Renal cortex interstitium (tissue), 11 donors: ENCODE measurements at regions not wholly inside any gene's neighbourhood (a gene's known extent, or its start where the extent isn't known, plus 50 kb on each side); places are given as distances from the start of the nearest gene placed in this dataset.

Experiments used
- DNase-seq, 11 donors: peaks; one replicate each; pipeline ENCODE4 v3.0.0-alpha.2; 2013; ENCODE audit warnings: low read depth in 9 of 11, low spot score in 4 of 11; ENCODE audit errors: extremely low read depth in 1 of 11

DNA sequence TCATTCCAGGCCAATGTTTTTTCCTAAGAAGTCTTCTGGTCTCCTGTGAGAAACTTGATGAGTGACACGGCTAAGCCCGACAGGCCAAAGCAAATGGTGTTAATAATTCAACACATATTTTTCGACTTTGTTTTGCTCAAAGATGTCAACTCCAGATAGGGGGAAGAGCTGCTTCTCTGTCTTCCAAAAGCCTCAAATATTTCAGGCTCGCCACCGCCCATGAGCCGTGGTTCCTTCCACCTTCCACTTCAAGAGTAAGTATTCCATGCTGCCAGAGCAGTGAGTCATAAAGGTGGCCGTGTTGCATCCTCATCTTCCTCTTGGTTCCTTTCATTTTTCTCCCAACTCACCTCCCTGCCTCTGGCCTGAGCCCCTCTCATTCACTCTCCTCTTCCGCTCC lies 272.6 kb downstream of the EFNB2 start:
- no peak for DNase-seq

DNA sequence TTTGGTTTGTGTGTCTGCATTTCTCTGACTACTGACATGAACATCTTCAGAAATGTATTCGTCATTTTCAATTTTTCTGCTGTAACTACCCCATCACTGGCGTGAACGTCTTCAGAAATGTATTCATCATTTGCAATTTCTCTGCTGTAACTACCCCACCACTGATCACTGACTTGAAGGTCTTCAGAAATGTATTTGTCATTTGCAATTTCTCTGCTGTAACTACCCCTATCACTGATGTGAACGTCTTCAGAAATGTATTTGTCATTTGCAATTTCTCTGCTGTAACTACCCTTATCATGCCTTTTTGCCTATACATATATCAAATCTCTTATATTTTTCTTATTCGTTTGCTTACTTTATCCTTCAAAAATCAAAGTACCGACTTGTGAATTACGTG lies 274.0 kb downstream of the EFNB2 start:
- no peak for DNase-seq

DNA sequence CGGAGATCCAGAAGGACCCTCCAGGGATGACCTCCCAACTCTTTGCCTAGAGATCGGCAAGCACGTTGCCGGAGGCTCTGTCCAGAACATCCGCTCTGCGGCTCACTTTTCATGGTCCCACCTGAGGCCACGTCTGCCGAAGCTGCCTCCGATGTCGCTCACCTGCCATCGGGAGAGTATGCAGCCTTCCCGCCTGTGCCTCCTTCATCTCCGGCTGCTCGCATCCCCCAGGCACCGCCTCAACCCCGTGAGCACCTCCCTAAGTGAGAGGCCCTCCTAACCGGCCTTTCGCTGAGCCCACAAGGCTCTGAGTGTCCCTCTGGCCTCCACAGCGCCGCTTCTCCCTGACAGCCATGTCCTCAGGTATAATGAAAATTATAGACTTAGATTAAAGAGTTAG lies 275.1 kb downstream of the EFNB2 start:
- no peak for DNase-seq

DNA sequence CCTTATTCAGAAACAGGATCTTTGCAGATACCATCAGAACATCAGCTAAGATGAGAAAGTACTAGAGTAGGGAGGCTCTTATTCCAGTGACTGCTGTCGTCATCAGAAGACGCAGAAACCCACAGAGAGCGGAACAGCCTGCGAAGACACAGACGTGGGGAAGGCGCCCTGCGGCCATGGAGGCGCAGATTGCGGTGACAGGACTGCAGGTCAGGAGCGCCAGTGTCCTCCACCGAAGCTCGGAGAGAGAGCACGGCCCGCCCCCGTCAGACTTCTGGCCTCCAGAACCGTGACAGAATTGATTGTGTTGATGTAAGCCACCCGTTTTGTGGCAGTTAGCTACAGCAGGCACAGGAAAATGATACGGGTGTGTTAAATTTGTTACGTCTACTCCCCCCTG lies 275.5 kb downstream of the EFNB2 start:
- DNase-seq: no peak

DNA sequence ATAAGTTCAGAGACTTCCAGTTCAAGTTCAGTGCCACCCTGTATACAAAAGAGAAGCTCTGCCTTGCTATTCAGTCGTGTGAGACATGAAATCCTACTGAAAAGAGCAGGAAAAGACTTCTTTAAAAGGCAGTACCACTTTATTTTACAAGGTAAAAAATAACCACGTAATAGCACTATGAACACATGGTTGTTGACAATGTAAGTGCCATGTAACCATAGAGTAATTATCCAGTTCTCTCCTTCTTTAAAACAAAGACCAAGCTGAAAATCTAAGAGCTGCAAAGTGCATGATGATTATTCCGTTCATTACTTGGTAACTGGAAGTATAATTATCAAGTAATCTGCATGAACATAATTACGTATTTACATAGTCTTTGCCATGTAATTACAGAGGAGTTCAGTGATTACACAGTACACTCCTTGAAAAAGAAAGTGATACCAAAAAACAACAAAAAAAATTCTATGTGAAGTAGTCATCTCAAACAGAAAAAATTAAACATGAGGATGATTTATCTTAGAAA lies 288.7 kb downstream of the EFNB2 start:
- DNase-seq: no peak

DNA sequence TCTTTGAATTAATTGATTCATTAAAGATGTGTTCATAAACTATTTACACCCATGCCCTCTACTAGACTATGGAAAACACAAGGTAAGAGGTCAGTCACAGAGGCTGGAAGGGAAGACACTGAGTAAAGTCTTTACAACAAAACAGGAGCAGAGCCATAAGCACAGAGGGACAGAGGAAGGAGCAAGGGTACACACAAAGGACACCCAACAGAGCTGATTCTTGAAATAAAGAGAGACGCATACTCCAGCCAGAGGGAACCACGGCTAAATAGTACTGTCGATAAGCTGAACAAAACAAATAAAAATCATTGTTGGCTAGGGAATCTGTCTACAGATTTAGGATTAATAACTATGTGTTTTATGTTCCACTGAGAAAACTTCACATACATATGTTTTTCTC lies 289.2 kb downstream of the EFNB2 start:
- no peak for DNase-seq

DNA sequence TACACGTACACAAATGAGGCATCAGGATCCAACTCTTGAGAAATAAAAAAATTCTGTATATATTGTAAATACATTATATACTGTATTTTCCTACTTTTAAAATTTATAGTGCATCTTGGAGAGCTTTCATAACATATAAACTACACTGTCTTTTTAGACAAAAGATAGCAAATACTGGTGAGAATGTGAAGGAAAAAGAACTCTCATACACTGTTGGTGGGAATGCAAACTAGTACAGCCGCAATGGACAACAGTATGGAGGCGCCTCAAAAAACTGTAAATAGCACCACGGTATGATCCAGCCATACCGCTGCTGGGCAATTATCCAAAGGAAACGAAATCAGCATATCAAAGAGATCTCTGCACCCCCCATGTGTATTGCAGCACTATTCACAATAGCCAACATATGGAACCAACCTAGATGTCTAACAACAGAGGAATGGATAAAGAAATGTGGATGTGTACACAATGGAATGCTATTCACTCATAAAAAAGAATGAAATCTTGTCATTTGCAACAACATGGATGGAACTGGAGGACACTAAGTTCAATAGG lies 292.4 kb downstream of the EFNB2 start:
- DNase-seq: no peak

DNA sequence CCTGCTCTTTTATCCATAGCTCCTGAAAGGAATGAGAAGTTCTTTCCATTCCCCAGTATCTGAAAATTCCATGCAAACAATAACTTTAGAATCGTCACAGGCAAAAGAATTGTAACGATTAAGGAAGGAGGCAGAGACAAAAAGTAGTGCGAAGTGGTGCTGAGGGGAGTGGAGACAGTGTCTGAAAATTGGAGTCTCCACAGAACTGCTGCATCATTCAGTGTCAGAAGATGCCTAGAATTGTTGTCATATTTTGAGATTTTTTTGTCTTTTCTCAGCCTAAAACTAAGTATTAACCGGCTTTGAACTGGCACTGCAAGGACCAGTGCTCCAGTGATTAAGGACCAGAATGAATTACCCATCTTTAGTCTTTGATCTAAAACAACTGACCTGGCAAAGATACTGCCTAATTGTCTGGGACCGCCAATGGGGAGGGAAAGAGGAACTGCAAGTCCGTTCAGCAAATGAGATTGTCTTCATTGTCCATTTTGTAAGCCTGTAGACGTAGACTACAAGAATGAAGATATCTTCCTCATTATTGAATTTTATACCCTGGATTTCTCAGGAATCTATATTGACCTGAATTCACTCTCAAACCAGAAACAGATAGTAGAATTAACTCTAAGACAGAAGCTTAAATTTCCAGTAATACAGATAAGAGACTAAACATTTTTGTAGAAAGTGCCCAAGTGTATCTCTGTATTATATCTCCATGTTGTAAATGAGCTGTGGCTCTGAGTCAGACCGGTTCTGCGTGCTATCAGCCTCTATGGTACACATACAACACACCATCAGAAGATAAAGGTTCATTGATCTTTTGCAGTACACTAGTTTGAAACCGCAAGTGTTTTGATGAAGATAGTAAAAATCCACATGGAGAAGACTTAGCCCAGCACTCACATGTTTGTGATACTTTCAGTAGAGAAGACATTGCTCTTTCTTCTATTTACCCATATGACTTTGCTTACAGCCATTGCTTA lies 293.2 kb downstream of the EFNB2 start:
- no peak for DNase-seq

DNA sequence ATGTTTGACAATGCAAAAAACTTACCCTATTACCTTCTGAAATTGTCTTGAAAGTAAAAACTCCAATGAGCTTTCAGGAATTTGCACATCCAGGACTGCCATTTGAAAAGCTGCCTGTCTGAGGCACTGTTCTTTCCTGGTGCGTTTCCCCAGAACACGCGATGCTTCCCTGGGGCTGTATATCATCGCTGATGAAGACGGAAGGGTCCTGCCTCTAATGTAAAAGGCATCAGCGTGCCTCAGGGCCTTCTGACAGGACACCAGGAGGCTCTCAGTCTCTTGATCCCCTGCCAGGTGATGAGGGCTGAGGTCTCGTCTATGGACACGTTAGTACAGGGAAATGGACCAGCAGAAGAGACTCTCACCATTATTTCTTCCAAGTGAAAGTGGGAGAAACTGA lies 296.8 kb downstream of the EFNB2 start:
- DNase-seq: no peak

DNA sequence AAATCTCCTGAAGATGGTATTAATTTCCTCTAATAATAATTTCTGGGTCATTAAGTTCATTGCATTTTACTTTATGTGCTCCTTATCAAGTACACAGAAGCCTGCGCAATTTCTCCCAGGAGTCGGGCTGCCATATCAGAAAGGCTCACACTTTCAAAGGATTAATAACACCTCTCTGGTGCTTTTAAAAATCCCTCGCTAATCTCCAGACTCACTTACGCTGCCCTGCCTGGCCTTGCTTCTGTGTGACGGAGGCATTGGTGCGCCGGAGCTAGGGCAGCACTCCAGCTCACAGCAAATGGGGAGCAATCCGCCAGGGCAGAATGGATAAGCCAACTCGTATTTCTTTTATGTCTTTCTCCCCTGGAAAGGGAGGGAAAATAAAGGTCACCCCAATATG lies 300.8 kb downstream of the EFNB2 start:
- DNase-seq: no peak

DNA sequence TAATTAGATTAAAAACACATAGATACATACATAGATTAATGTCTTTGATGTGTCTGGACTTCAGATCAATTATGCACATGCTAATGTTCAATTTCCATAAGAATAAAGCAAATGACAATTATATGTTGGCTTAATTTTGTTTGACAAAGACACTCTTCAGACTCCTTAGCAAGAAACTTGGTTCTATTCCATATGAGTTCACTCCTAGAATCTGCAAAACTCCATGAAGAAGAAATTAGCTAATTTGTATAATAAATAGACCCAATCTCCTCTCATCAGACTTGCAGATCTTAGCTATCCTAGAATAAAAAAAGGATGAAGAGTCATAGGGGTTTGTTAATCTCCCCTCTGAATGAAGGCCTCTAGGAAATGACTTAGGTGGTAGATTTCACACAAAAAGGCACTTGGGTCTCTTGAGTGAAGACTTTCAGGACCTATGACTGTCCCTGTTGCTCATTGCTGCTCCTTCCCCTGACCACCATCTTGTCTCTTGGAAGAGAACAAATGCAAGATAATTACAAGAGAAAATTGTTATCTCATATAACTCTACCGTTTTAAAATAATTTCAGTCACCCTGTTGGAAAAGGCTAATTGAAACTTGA lies 302.2 kb downstream of the EFNB2 start:
- no peak for DNase-seq

DNA sequence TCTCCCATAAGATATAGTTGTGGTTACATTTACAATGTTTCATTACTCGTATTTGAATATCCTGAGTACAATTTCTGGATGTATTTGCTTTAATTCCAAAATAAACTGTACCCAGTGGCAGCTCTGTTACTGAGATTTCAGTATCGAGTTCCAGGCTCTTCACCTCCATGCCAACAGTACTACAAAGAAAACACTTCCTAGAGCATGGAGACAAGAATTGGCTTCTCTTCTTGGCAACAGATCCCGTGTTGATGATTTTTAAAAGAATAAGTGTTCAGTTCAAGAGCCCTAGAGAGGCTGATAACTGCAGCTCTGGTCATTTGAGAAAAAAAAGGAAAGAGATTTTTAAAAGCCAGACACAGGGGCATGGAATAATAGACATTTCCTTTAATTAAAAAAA lies 302.8 kb downstream of the EFNB2 start:
- no peak for DNase-seq

DNA sequence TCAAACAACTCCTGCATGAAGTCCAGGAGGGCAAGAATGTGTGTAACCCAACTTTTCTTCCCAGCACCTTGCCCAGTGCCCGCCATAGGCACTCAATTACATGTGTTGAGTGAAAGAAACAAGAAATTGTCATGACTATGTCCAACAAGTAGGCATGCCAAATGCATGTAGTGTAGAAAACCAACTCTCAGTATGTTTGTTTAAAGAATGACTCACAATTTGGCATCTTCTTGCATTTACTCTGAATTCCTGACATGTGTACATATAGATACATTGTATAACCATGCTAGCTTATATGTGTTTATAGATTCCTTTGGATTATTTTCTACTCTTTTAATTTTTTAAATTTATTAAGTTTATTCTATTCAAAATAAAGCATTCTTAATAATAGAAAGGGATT lies 305.0 kb downstream of the EFNB2 start:
- DNase-seq: no peak

DNA sequence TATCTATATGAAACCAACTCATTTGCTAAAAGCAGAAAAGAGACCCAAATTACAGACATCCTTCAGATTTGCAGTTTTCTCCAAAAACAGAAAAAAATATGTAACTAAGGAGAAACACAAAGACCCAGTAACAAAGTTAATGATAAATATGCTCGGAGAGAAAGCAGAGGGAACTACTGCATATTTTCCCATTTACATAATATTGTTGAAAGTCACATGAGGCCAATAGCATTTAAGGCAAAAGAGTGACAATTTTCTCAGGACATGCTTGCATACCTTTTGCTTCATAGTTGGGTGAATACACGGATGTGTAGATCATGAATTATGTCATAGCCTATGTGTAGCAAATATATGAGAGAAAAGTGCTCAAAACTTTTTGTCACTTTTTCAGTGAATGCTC lies 310.3 kb downstream of the EFNB2 start:
- no peak for DNase-seq

DNA sequence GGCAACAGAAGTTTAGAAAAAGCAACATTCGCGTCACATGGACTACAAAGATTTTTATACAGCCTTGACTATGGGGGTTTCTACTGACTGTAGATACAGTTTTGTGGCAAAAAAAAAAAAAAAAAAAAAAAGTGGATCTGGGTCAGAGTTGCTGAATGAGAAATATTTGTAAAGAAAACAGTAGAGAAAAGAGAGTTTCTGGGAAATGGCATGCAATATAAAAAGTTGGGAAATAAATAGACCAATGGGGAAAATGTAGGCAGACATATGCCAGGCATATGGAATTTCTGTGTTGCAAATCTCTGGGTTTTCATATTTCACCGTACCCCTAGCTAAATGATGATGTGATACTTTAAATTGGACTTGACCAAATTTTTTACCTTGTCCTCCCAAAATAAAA lies 315.3 kb downstream of the EFNB2 start:
- DNase-seq: no peak

DNA sequence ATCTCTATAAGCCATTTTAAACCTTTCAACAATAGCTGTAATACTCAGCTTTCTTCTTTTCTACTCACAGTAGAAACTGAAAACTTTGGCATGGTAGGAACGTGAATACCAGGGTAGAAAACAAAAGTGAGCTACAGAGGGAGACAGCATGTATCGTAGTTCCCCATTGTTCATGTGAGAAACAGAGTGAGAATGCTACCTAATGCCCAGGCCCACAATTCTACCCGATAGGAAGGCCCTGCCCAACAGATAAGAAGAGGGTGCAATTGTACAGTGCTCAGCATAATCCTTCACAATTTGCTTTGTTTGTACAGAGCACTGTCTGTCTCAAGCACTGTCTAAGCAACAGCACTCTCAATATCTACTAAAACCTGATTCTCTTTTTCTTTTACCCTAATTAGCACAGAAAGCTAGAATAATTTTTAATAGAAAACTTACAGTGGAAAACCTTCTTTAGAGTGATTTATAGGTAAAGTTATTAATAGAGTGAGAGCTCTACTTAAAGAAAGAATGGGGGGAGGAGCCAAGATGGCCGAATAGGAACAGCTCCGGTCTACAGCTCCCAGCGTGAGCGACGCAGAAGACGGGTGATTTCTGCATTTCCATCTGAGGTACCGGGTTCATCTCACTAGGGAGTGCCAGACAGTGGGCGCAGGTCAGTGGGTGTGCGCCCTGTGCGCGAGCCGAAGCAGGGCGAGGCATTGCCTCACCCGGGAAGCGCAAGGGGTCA lies 322.3 kb downstream of the EFNB2 start:
- no peak for DNase-seq

DNA sequence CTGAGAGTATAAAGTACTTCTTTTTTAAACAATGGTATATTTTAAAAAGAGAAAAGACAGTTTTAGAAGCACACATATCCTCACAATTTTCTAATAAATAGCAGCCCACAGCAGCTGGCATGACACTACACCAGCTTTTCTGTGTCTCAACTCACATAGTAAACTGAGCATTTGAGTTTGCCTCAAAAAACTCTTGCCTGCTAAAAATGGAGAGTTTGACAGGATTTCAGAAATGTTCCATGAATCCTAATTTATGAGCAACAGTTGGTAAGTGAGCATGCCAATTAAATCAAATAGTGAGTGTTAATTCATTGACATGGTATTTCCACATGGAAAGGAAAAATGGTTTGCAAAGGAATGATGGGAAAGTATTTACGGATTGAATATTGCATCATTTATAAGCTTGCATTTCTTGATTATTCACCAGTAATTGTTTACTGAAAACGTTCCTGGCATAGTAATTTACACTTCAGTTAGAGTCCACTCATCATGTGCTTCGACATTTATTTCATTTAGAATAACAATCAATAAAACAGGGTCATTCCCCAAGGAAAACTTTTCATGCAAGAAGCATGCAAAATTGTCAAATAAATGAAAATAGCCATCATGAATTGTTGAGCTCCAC lies 323.0 kb downstream of the EFNB2 start:
- no peak for DNase-seq

DNA sequence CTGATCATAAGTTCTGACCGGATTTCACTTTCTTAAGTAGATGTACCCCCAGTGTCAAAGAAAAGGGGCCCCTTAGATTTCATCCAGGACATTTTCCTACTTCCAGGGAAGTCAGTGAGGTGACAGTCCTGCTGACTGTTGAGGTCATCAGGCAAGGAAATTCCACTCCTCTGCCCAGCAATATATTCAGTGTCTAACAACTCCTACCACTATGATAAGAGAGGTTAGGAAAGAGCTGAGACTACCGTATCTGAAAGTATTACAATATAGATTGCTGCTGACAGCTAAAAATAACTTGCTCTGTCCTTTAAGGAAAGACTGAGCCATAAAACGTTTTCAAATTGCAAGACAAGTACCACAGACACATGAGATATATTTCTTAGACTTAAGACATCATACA lies 325.1 kb downstream of the EFNB2 start:
- no peak for DNase-seq

DNA sequence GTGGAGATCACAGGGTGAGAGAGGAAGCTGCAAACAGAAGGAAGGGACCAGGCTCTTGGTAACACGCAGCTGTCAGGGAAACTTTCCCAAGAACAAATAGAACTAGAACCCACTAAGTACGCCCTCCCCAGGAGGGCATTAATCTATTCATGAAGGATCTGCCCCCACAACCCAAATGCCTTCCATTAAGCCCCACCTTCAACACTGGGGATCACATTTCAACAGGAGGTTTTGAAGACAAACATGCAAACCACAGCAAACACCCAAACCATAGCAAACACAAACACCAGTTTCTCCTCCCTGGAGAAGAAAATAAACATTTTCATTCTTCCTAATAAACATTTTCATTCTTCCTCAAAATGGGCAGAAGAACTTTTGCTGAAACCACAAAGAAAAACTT lies 329.6 kb downstream of the EFNB2 start:
- no peak for DNase-seq
